ENCODE measurements at regions not wholly inside any gene's neighbourhood (a gene's known extent, or its start where the extent isn't known, plus 50 kb on each side); places are given as distances from the start of the nearest gene placed in this dataset.
A peak's percentile ranks its signal among the peaks of the same experiment; 100 is the strongest.

DNA sequence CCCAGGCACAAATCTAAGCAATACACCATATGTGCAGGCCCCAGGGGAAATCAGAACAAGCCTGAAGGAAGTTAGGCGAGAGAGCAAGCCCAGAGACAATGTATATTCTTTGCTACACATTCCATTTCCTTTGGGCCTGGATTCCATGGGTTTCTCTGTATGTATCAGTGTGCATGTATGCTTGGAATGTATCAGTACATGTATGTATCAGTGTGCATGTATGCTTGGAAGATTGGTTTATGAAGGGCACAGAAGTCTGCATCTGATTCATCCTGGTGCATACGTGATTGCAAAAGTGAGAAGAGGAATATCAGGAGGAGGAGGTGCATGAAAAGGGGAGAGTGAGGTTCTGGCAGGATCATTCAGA is 232.6 kb upstream of the ANKRD55 start:
- Histone ChIP-seq H3K36me3 (replicated peaks; ENCODE audit: insufficient read depth, low read depth) (no peaks in the 10 kb centered on the region), H3K27ac (peak overlapping the region; percentile 49), H3K27me3 (no peaks in the 10 kb centered on the region), H3K4me2 (peak overlapping the region; percentile 6), H3K9me3 (ENCODE audit: low read depth) (no peaks in the 10 kb centered on the region), H4K20me1 (ENCODE audit: insufficient read depth, poor library complexity, severe bottlenecking) (no peaks in the 10 kb centered on the region), H2AFZ (peak overlapping the region; percentile 30), H3K9me2 (replicated peaks; ENCODE audit: insufficient read depth) (no peaks in the 10 kb centered on the region), H3K4me3 (no peak overlapping the region), H3K4me1 (ENCODE audit: insufficient read depth) (peaks cover 13% of the 10 kb centered on the region), H3K79me2 (no peaks in the 10 kb centered on the region)
- 87% methylated on average over 2 of the region's 2 CpGs for WGBS (ENCODE audit: low lambda C conversion rate, missing lambda C conversion rate)
- TF ChIP-seq EZH2phosphoT487 (IDR thresholded peaks at IDR 0.05; ENCODE audit: low read depth, severe bottlenecking, unreplicated experiment) (no peak), EZH2 (IDR thresholded peaks at IDR 0.05; ENCODE audit: borderline replicate concordance) (no peak)
- TF ChIP-seq, protein P1, sequence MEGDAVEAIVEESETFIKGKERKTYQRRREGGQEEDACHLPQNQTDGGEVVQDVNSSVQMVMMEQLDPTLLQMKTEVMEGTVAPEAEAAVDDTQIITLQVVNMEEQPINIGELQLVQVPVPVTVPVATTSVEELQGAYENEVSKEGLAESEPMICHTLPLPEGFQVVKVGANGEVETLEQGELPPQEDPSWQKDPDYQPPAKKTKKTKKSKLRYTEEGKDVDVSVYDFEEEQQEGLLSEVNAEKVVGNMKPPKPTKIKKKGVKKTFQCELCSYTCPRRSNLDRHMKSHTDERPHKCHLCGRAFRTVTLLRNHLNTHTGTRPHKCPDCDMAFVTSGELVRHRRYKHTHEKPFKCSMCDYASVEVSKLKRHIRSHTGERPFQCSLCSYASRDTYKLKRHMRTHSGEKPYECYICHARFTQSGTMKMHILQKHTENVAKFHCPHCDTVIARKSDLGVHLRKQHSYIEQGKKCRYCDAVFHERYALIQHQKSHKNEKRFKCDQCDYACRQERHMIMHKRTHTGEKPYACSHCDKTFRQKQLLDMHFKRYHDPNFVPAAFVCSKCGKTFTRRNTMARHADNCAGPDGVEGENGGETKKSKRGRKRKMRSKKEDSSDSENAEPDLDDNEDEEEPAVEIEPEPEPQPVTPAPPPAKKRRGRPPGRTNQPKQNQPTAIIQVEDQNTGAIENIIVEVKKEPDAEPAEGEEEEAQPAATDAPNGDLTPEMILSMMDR (IDR thresholded peaks at IDR 0.05; ENCODE audit: poor library complexity), result no peak
- DNase-seq (ENCODE audit: low spot score), result no peak

DNA sequence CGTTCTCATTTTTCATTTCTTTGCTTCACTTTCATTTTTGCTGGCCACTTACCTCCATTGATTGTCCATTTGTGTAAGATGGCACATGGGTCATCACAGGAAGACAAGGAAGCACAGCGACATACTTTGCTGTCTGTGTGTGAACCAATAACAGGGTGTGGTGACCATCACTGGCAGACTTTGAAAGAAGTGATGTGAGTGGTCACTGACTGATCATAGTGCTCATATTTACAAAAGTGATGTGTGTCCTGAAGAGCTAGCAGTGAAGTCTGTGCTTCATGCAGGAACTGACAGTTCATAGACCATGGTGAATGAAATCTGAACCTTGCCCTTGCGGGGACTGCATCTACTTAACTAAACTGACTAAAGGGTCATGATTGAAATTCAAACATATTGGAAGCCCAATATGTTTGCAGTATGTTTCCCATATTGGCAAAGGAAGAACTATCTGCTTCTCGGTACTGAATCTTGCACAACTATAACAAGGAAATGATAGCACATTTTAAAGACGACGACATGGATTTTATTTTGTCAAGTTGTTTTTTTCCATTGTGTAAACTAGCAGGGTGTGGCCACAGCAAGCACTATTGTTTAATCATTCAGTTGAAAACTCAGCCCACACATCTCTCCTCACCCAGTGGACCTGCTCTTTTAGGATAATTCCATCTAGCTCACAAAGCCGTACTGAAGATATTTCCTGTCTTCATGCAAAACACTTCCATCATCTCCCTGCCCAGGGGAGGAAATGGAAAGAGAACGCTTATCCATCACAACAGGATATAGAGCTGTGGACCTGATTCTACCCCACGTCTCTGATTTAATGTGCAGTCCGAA is 232.0 kb upstream of the ANKRD55 start:
- H3K79me2 ChIP-seq, result no peaks in the 10 kb centered on the region
- peak overlapping the region; percentile 49 for H3K27ac ChIP-seq
- no peaks in the 10 kb centered on the region for H3K9me2 ChIP-seq (replicated peaks; ENCODE audit: insufficient read depth)
- no peak overlapping the region for H3K4me3 ChIP-seq
- H2AFZ ChIP-seq, result peak overlapping the region; percentile 30
- H3K4me1 ChIP-seq (ENCODE audit: insufficient read depth), result peaks cover 18% of the 10 kb centered on the region
- peak overlapping the region; percentile 6 for H3K4me2 ChIP-seq
- H3K9me3 ChIP-seq (ENCODE audit: low read depth), result no peaks in the 10 kb centered on the region
- no peak for DNase-seq (ENCODE audit: low spot score)
- H3K27me3 ChIP-seq, result no peaks in the 10 kb centered on the region
- TF ChIP-seq, protein P1 (IDR thresholded peaks at IDR 0.05; ENCODE audit: poor library complexity), result no peak
- no peak for TF ChIP-seq EZH2 (IDR thresholded peaks at IDR 0.05; ENCODE audit: borderline replicate concordance)
- no peak for TF ChIP-seq EZH2phosphoT487 (IDR thresholded peaks at IDR 0.05; ENCODE audit: low read depth, severe bottlenecking, unreplicated experiment)
- no peaks in the 10 kb centered on the region for H3K36me3 ChIP-seq (replicated peaks; ENCODE audit: insufficient read depth, low read depth)
- no peaks in the 10 kb centered on the region for H4K20me1 ChIP-seq (ENCODE audit: insufficient read depth, poor library complexity, severe bottlenecking)
- 63% methylated on average over 10 of the region's 10 CpGs for WGBS (ENCODE audit: low lambda C conversion rate, missing lambda C conversion rate)

DNA sequence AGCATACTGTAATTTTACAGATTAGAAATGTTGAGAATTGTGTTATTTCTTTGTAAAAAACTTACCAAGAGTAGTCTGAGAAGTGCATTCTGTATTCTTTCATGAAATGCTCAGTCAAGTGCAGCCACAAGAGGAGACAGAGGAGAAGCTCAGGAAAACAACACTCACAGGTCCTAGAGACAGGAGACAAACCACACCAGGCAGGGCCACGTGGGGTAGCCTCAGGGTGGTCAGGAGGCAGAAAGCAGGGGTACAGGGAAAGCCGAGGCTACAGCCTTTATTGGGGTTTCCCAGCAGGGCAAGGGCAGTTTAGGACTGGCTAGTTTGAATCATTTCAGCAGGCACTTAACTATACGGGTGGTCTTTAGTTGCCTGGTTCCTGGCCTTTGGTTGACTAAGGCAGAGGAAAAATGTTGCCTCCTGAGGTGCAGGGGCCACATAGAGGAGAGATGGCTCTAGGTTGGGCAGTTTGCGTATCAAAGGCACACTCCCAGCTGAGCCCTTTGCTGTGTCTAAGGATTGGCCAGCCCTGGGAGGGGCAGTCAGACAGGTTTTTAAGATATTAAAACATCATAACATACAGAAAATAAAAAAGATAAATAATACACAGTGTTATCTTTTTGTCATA is 230.9 kb upstream of the ANKRD55 start:
- Histone ChIP-seq H3K79me2 (no peaks in the 10 kb centered on the region), H3K4me3 (no peak overlapping the region), H3K4me1 (ENCODE audit: insufficient read depth) (peaks cover 18% of the 10 kb centered on the region), H3K4me2 (no peak overlapping the region), H3K9me3 (ENCODE audit: low read depth) (no peaks in the 10 kb centered on the region), H3K36me3 (replicated peaks; ENCODE audit: insufficient read depth, low read depth) (no peaks in the 10 kb centered on the region), H3K9me2 (replicated peaks; ENCODE audit: insufficient read depth) (no peaks in the 10 kb centered on the region), H3K27me3 (no peaks in the 10 kb centered on the region), H2AFZ (no peak overlapping the region), H3K27ac (no peak overlapping the region), H4K20me1 (ENCODE audit: insufficient read depth, poor library complexity, severe bottlenecking) (no peaks in the 10 kb centered on the region)
- no peak for DNase-seq (ENCODE audit: low spot score)
- TF ChIP-seq, protein P1 (IDR thresholded peaks at IDR 0.05; ENCODE audit: poor library complexity), result no peak
- TF ChIP-seq EZH2phosphoT487 (IDR thresholded peaks at IDR 0.05; ENCODE audit: low read depth, severe bottlenecking, unreplicated experiment) (no peak), EZH2 (IDR thresholded peaks at IDR 0.05; ENCODE audit: borderline replicate concordance) (no peak)
- WGBS (ENCODE audit: low lambda C conversion rate, missing lambda C conversion rate), result 70% methylated on average over 4 of the region's 4 CpGs
